AG10803 (cell line): ENCODE measurements at regions not wholly inside any gene's neighbourhood (a gene's known extent, or its start where the extent isn't known, plus 50 kb on each side); places are given as distances from the start of the nearest gene placed in this dataset.
"Not testable (repeated sequence)": the region's sequence is repeated elsewhere in the genome, so short reads cannot be mapped to it uniquely, and the experiment has no call there.

Source experiments
- DNase-seq: peaks from one replicate; pipeline ENCODE4 v3.0.0; 2010; ENCODE audit warnings: low read depth
- H3K4me3 ChIP-seq: 2 replicates; pipeline ENCODE4 v1.5.1; 2011; ENCODE audit warnings: mild to moderate bottlenecking, low read length, control low read depth
- TF ChIP-seq, protein P1 (sequence below): conservative IDR thresholded peaks from 2 replicates; pipeline ENCODE4 v1.5.1; 2011; ENCODE audit warnings: mild to moderate bottlenecking, low read length, control low read depth, inconsistent platforms

DNA sequence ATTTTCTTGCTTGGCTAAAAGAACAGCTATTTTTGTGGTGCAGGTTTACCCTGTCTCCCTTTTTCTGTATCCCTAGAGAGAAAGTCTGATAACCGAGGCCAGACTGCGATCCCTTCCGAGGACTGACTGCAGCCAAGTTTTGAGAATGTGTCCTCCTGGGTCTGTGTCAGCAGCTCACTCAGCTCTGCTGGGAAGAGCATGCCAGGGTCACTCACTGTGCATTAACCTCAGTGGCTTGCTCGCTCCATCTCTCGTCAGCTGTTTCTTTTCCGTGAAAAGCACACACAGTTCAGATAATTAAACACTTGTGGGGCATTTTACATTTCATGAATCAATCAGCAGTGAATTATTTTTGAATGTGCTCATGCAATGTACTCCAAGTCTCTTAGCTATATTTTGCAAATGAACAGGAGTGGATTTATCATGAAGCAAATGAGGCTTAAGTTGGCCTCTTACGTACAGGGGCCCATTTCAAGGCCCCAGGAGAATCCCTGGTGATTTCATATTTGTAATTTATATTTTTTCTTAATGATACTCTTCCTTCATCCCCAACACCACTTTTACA is 252.1 kb downstream of the SMARCA2 start:
- no peak overlapping the region for H3K4me3 ChIP-seq
- TF ChIP-seq, protein P1, sequence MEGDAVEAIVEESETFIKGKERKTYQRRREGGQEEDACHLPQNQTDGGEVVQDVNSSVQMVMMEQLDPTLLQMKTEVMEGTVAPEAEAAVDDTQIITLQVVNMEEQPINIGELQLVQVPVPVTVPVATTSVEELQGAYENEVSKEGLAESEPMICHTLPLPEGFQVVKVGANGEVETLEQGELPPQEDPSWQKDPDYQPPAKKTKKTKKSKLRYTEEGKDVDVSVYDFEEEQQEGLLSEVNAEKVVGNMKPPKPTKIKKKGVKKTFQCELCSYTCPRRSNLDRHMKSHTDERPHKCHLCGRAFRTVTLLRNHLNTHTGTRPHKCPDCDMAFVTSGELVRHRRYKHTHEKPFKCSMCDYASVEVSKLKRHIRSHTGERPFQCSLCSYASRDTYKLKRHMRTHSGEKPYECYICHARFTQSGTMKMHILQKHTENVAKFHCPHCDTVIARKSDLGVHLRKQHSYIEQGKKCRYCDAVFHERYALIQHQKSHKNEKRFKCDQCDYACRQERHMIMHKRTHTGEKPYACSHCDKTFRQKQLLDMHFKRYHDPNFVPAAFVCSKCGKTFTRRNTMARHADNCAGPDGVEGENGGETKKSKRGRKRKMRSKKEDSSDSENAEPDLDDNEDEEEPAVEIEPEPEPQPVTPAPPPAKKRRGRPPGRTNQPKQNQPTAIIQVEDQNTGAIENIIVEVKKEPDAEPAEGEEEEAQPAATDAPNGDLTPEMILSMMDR, result no peak
- peak; percentile 53 for DNase-seq

DNA sequence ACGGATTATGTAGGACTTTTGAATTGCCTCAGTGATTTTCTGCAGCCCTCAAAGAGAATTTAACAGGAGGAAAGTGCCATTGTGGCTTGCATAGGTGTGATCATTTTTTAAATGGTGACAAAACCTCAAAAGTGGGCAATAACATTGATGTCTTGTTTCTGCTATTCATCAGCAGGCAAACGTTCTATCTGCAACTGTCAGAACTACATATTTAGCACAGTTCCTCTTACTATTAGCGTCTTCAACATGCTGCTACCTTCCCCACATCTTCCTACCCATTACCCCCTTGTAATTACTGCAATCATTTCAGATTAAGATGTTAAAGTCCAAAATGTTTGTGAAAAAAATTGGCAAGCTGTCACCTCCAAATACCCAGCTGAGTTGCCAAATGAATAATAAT is 254.6 kb downstream of the SMARCA2 start:
- TF ChIP-seq, protein P1, result no peak
- H3K4me3 ChIP-seq, result no peak overlapping the region
- no peak for DNase-seq

DNA sequence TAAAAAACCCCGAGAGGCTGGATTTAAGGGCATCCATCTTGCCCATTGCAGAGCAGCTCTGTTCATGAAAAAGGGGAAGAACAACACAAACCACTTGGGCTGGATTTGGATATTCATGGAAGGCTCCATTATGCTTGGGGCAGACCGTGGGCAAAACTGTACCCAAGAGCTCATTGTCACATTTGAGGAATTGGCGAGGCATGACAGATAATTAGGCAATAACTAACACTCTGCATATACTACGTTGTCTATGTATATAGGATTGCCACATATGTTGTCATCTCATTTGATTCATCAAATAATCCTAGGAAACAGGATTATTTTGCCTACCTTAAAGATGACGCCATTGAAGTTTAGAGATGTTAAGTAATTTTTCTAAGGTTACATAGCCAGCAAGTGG is 255.4 kb downstream of the SMARCA2 start:
- TF ChIP-seq, protein P1, result no peak
- no peak for DNase-seq
- H3K4me3 ChIP-seq, result no peak overlapping the region

DNA sequence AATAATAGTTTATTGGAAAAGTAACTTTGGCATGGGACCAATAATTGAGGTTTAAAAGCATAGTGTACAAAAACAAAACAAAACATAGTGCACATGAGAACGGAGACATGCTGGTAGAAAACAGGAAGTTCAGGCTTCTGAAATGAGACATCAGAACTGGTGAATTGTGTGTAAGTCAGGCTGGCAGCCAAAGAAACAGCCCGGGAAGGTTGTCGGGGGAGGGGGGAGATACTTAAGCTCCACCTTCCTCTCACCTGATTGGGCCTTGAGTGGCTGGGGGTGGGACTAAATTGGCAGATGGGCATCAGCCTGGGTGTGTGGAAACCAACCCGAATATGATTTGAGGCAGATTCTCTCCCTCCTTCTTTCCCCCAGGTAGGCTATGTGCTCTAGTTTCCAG is 256.3 kb downstream of the SMARCA2 start:
- TF ChIP-seq, protein P1, result no peak
- no peak overlapping the region for H3K4me3 ChIP-seq
- DNase-seq, result peak; percentile 10

DNA sequence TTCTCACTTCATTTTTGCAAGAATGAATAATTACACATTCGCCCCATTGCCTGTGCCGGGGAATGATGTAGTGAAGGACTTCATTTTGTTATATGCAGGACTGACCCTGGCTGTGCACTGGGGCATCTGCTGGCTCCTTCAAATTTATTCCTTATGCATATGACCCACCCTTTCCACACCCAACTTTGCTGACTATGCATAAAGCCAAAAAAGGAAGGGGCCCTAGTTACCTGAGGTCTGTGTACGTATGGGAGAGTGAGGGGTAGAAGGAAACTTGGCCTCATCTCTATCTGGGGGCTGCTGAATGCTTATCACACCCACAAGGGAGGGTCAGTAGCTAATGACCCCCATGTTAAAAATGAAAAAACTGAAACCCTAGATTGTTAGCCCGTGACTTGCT is 259.6 kb downstream of the SMARCA2 start:
- H3K4me3 ChIP-seq, result no peak overlapping the region
- TF ChIP-seq, protein P1, result no peak
- DNase-seq, result no peak

DNA sequence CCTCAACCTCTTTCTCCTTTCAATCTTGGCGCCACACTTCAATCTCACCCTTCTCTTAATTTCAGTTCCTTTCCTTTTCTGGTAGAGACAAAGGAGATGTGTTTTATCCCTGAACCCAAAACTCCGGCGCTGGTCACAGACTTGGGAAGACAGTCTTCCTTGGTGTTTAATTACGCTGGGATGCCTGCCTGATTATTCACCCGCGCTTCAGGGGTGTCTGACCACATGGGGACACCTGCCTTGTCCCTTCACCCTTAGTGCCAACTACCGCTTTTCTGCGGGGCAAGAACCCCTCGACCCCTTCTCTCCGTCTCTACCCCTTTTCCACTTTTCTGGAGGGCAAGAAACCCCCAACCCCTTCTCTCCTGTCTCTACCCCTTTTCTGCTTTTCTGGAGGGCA is 261.1 kb downstream of the SMARCA2 start:
- H3K4me3 ChIP-seq, result no peak overlapping the region
- TF ChIP-seq, protein P1, result no peak
- DNase-seq, result no peak

DNA sequence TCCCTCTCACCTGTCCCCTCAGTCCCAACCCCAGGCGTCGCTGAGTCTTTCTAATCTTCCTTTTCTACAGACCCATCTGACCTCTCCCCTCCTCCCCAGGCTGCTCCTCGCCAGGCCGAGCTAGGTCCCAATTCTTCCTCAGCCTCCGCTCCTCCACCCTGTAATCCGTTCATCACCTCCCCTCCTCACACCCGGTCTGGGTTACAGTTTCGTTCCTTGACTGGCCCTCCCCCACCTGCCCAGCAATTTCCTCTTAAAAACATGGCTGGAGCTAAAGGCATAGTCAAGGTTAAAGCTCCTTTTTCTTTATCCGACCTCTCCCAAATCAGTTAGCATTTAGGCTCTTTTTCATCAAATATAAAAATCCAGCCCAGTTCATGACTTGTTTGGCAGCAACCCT is 262.0 kb downstream of the SMARCA2 start:
- H3K4me3 ChIP-seq, result not testable (repeated sequence)

DNA sequence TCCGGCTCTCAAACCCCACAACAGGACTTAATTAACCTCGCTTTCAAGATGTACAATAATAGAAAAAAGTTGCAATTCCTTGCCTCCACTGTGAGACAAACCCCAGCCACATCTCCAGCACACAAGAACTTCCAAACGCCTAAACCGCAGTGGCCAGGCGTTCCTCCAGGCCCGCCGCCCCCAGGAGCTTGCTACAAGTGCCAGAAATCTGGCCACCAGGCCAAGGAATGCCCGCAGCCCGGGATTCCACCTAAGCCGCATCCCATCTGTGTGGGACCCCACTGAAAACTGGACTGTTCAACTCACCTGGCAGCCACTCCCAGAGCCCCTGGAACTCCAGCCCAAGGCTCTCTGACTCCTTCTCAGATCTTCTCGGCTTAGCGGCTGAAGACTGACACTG is 262.5 kb downstream of the SMARCA2 start:
- H3K4me3 ChIP-seq, DNase-seq: not testable (repeated sequence)

More for the DNA sequence above, 262.0 kb downstream of the SMARCA2 start:
- DNase-seq, result not testable (repeated sequence)

DNA sequence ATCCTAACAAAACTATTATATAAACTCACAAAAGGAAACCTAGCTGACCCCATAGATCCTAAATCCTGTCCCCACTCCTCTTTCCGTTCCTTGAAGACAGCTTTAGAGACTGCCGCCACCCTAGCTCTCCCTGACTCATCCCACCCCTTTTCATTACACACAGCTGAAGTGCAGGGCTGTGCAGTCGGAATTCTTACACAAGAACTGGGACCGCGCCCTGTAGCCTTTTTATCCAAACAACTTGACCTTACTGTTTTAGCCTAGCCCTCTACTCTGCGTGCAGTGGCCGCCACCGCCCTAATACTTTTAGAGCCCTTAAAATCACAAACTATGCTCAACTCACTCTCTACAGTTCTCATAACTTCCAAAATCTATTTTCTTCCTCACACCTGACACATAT is 264.0 kb downstream of the SMARCA2 start:
- H3K4me3 ChIP-seq, DNase-seq: not testable (repeated sequence)
